B cell (primary cell): ENCODE measurements at regions not wholly inside any gene's neighbourhood (a gene's known extent, or its start where the extent isn't known, plus 50 kb on each side); places are given as distances from the start of the nearest gene placed in this dataset.

Experiments used
- CTCF ChIP-seq: fragments of 200-600 bp; IDR thresholded peaks from one replicate; pipeline ENCODE4 v1.8.0; 2022; ENCODE audit warnings: antibody characterized with exemption, mild to moderate bottlenecking
- EZH2 ChIP-seq: IDR thresholded peaks from 2 replicates; pipeline ENCODE4 v1.6.1; 2012; ENCODE audit warnings: borderline replicate concordance, low read depth, mild to moderate bottlenecking, moderate library complexity, low read length; ENCODE audit not compliant: insufficient read depth, poor library complexity, severe bottlenecking

- TF ChIP-seq CTCF (no peak), EZH2 (no peak)
Observed at GRCh38 chr11:82671451-82671850, 62.2 kb downstream of the FAM181B start.
